Cardiac fibroblast (primary cell): ENCODE measurements at regions not wholly inside any gene's neighbourhood (a gene's known extent, or its start where the extent isn't known, plus 50 kb on each side); places are given as distances from the start of the nearest gene placed in this dataset.
"Not testable (repeated sequence)": the region's sequence is repeated elsewhere in the genome, so short reads cannot be mapped to it uniquely, and the experiment has no call there.

Source experiments
- DNase-seq, 2 donors: peaks; one replicate each; pipeline versions ENCODE4 v3.0.0 to v3.0.0-alpha.2; 2010; ENCODE audit warnings: low read depth in 2 of 2
- H3K4me3 ChIP-seq, 2 donors: replicated peaks in 1 of 2; 1 replicate in 1 of 2; 2 replicates in 1 of 2; pipeline ENCODE4 v1.5.1; 2011; ENCODE audit warnings: low read depth in 2 of 2, low read length in 2 of 2, mild to moderate bottlenecking in 2 of 2, moderate library complexity in 1 of 2
- CTCF ChIP-seq: IDR thresholded peaks from one replicate; pipeline ENCODE4 v1.5.1; 2011; ENCODE audit warnings: low read depth, mild to moderate bottlenecking, low read length, inconsistent platforms

- H3K4me3 ChIP-seq = no peak overlapping the region
- DNase-seq = peak; percentile 62 to 68
- TF ChIP-seq CTCF = peak; percentile 69
Measured at GRCh38 chr6:28683945-28684538, 158.4 kb downstream of the GPX5 start.

- peak overlapping the region in 1 of 2 donors; percentile 24 for H3K4me3 ChIP-seq
- DNase-seq = peak; percentile 50 to 58
Measured at GRCh38 chr6:28685960-28686359, 160.3 kb downstream of the GPX5 start.

GRCh38 chr6:28686446-28687027 is 160.9 kb downstream of the GPX5 start:
- peak overlapping the region in 1 of 2 donors; percentile 24 for H3K4me3 ChIP-seq
- DNase-seq = peak; percentile 84 to 88
- peak; percentile 61 for TF ChIP-seq CTCF

GRCh38 chr6:28687309-28687981 is 161.8 kb downstream of the GPX5 start:
- DNase-seq, H3K4me3 ChIP-seq: not testable (repeated sequence)

- DNase-seq, H3K4me3 ChIP-seq: not testable (repeated sequence)
Measured at GRCh38 chr6:28691991-28692390, 166.3 kb downstream of the GPX5 start.

- no peak for TF ChIP-seq CTCF
- DNase-seq = peak in 1 of 2 donors; percentile 61
- no peak overlapping the region for H3K4me3 ChIP-seq
Measured at GRCh38 chr6:28693033-28693750, 167.5 kb downstream of the GPX5 start.

- H3K4me3 ChIP-seq = no peak overlapping the region
- no peak for TF ChIP-seq CTCF
- no peak for DNase-seq
Measured at GRCh38 chr6:28693751-28694443, 168.2 kb downstream of the GPX5 start.

GRCh38 chr6:28695715-28696114 is 170.0 kb downstream of the GPX5 start:
- no peak for TF ChIP-seq CTCF
- H3K4me3 ChIP-seq = no peak overlapping the region

More at GRCh38 chr6:28695715-28696114, 170.0 kb downstream of the GPX5 start:
- DNase-seq = peak in 1 of 2 donors; percentile 74
